Stimulated activated naive CD8-positive, alpha-beta T cell treated with anti-CD3 and anti-CD28 coated beads, Interleukin-15, amount 100 ng/mL, for 72 hours (primary cell): ENCODE measurements at regions not wholly inside any gene's neighbourhood (a gene's known extent, or its start where the extent isn't known, plus 50 kb on each side); places are given as distances from the start of the nearest gene placed in this dataset.

Experiments
- ATAC-seq: fragments of 150-1000 bp; cut with Tn5 transposase; 2 replicates; pipeline ENCODE4 v1.10.0; 2021; ENCODE audit warnings: mild to moderate bottlenecking, moderate library complexity
- DNase-seq, 2 donors: peaks; one replicate each; pipeline ENCODE4 v3.0.0; 2021 to 2022
- H3K27ac Mint-ChIP-seq, 2 donors: one replicate each; pipeline ENCODE4 v1.8.0; 2022; ENCODE audit warnings: mild to moderate bottlenecking in 2 of 2, mixed read lengths in 2 of 2, moderate library complexity in 2 of 2
- H3K27me3 Mint-ChIP-seq: one replicate; pipeline ENCODE4 v1.8.0; 2022; ENCODE audit warnings: mixed read lengths
- H3K4me1 Mint-ChIP-seq: one replicate; pipeline ENCODE4 v1.8.0; 2022; ENCODE audit warnings: mild to moderate bottlenecking, mixed read lengths
- H3K4me3 Mint-ChIP-seq, 2 donors: one replicate each; pipeline ENCODE4 v1.8.0; 2022; ENCODE audit warnings: mild to moderate bottlenecking in 2 of 2, mixed read lengths in 2 of 2, moderate library complexity in 1 of 2
- H3K9me3 Mint-ChIP-seq, 2 donors: one replicate each; pipeline ENCODE4 v1.8.0; 2022; ENCODE audit warnings: mixed read lengths in 2 of 2

DNA sequence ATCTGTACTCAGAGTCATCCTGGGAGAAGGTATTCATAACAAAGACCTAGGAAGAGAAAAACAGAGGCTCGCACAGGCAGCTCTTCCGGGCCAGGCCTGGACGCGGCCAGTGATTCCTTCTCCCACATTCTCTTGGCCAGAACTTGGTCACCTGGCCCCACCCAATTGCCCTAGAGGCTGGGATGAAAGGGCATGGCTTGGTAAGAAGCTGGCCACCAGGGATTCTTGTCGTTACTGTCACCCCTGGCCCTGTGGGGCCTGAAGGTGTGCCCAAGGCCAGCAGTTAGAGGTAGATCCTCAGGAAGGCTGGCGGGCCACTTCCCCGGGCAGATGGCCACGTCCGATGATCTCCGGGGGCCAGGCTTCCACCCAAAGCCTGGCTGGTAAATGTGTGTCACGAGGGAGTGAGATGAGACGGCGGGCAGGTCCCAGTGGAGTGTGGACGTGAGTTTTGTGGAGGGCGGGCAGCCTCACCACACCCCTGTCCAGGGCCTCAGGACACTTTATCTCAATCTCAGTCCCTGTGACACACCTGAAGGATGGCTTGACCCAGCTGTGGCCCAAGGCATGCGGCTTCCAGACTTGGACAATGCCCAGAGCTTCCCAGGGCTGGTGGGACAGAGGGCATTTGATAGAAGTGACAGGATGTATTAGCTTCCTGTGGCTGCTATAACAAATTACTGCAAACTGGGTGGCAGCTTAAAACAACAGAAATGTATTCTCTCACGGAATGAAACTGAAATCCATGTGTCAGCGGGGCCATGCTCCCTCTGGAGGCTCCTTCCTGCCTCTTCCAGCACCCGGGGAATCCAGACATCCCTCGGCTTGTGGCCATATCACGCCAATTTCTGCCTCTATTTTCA, 66.3 kb upstream of the GSE1 start:
- H3K9me3 Mint-ChIP-seq = no peaks in the 10 kb centered on the region

DNA sequence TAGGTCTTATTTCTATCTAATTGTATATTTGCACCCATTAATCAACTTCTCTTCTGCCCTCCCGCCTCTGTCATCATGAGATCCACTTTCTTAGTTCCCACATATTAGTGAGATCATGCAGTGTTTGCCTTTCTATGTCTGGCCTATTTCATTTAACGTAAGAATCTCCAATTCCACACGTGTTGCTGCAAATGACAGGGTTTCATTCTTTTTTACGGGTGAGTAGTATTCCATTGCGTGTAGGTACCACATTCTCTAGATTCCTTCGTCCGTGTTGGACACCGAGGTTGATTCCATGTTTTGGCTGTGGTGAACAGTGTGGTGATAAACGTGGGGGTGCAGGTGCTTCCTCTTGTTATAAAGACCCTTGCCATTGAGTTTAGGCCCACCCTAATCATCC, 64.7 kb upstream of the GSE1 start:
- no peak for ATAC-seq
- Mint-ChIP-seq H3K4me3 (no peak overlapping the region), H3K27me3 (no peaks in the 10 kb centered on the region), H3K27ac (no peak overlapping the region), H3K9me3 (no peaks in the 10 kb centered on the region), H3K4me1 (peaks cover 34% of the 10 kb centered on the region)
- no peak for DNase-seq

More for the DNA sequence above, 66.3 kb upstream of the GSE1 start:
- H3K4me3 Mint-ChIP-seq = no peak overlapping the region
- no peaks in the 10 kb centered on the region for H3K27me3 Mint-ChIP-seq
- peak overlapping the region in 1 of 2 donors; percentile 33 for H3K27ac Mint-ChIP-seq
- H3K4me1 Mint-ChIP-seq = peaks cover 27% of the 10 kb centered on the region
- no peak for ATAC-seq
- DNase-seq = no peak

DNA sequence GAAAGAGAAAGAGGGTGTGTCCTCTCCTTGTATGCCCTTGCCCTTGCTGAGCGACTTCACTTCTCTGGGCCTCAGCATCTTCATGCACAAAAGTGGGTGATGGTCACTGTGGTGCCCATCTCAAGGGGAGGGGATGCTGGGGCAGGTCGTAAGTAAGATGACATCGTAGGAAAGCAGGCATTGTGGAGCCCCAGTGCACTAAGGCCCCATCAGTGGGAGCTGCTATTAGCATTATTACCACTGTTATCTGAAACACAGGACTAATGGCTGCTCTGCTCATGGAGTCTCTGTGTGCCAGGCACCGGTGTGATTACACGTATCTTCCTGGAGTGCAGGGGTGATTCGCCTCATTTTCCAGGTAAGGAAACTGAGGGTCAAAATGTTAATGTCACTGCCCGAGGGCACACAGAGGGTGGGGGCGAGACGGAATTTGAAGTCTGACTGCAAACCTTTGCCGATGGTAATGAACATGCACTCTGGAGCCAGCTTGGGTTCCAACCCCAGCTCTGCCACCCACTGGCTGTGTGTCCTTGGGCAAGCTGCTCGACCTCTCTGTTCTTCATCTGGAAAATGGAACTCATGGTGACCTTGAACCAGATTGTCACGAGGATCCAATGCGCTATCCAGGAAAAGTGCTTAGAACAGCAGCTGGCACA, 63.2 kb upstream of the GSE1 start:
- H3K27ac Mint-ChIP-seq = no peak overlapping the region
- ATAC-seq = no peak
- no peaks in the 10 kb centered on the region for H3K27me3 Mint-ChIP-seq
- peaks cover 41% of the 10 kb centered on the region for H3K4me1 Mint-ChIP-seq
- H3K4me3 Mint-ChIP-seq = no peak overlapping the region
- no peak for DNase-seq
- H3K9me3 Mint-ChIP-seq = no peaks in the 10 kb centered on the region

DNA sequence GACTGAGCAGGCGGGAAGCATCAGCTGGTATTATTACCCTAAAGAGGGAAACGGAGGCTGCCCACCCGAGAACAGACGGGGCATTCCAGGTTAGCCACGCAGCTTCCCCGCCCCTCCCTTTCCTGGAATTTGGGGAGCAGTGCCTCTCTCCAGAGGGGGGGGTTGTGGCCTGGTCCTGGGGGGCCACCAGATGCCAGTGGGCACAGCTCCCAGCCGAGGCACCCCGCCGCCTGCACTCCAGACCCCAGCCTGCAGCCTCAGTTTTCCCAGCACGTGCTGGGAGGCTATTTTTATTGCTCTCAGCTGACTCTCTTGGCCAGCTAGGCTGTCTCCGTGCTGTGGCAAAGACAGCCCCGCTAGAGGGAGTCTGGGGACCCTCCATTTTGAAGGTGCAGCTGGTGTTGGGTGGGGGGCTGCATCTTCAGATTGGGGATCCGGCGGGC, 62.7 kb upstream of the GSE1 start:
- Mint-ChIP-seq H3K27ac (peak overlapping the region in 1 of 2 donors; percentile 14), H3K4me3 (no peak overlapping the region), H3K4me1 (peaks cover 41% of the 10 kb centered on the region), H3K9me3 (no peaks in the 10 kb centered on the region), H3K27me3 (no peaks in the 10 kb centered on the region)
- ATAC-seq (no peak), DNase-seq (no peak)

DNA sequence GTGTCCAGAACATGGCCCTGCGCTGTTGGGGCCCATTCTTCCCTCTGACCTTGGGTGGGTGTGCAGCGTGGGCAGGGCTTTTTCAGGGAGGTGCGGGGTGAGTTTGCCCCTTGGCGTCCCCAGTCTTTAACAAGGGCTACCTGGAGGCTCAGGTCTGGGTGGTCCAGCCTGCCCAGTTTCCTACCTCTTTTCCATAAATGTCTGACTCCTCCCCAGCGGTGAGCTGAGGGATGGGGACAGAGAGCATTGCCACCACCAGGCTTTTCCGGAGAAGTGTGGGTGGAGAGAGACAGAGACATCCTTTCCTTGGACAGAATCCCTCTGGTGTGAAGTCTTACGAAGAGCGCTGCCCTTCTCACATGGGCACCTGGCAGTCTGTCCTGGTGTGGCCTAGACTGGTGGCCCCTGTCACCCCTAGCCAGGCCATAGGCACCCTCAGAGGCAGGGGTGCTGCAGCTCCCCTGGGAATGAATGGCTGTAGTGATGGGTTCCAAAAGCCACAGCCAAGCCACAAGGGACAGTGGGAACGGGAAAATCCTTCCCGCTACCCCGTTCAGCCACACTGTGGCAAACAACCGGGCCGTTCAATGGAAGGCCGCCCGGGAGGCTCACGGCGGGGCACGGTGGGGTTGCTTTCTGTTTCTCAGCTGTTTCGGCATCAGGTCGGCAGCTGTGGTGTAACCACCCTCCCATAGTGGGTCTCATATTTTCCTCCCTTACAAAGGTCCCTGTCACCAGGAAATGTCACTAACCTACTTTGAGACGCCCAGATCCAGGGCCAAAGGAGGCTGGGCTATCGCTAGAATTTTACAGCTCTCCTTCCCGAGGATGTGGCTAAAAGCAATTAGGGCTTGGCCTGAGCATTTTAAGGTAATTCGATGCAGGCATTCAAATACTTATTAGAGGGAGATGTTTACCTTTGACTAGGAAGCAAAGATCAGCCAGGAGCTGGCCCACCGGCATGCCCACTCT, 61.9 kb upstream of the GSE1 start:
- H3K9me3 Mint-ChIP-seq = no peaks in the 10 kb centered on the region
- peak overlapping the region; percentile 27 to 76 for H3K27ac Mint-ChIP-seq
- H3K4me1 Mint-ChIP-seq = peaks cover 41% of the 10 kb centered on the region
- DNase-seq (peak; percentile 39 to 56), ATAC-seq (peak; percentile 27)
- H3K27me3 Mint-ChIP-seq = no peaks in the 10 kb centered on the region
- H3K4me3 Mint-ChIP-seq = peak overlapping the region; percentile 51 to 77

DNA sequence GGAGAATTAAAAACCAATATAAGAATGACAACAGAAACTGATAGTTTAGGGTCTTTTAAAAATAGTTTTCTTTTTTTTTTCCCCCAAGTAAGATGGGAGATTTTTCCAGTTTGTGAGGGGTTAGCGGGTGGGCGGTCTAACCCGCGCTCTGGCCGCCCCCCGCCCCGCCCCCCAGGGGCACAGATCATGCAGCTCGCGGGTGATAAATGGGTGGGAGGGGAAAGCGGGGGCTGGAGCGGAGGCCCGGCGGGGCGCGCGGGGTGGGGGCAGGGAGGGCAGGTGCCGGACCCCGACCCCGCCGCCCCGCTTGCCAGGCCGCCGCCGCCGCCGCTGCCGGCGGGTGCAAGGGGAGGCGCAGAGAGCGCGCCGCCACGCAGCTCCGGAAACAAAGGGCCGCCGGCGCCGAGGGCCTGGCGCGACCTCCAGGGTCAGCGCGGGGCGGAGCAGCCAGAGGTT, 60.1 kb upstream of the GSE1 start:
- Mint-ChIP-seq H3K4me3 (peak overlapping the region; percentile 88 to 94), H3K27ac (peak overlapping the region; percentile 56 to 89), H3K4me1 (peaks cover 51% of the 10 kb centered on the region), H3K27me3 (no peaks in the 10 kb centered on the region), H3K9me3 (no peaks in the 10 kb centered on the region)
- ATAC-seq = no peak
- no peak for DNase-seq

DNA sequence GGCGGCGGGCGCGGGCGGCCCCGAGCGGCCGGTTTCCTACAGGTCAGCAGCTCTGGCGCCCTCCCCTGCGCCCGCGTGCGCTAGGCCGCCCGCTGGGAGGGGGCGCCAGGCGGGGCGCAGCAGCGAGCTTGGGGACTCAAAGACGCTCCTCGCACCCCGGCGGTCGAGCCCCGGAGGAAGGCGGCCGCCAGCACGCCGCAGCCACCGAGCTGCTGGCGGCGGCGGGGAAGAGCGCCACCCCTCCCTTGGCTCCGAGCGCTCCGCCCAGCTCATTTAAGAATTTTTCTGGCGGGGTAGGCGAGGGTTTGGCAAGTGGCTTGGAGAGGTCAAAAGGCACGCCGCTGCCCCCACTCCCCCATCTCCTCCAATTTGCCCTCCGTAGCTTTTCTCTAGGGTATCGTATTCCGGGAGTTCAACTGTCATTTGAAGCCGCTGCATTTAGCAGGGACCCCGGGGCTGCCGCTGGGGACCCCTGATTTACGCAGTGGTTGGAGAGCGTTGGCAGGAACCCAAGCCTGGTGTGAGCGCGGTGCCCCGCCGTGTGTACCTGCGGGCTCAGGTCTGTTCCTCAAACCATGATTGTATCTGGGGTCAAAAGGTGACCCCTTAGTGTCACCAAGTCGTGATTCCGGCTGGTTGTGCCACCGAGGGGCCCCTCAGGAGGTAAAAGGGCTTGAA, 59.5 kb upstream of the GSE1 start:
- ATAC-seq (peak; percentile 38), DNase-seq (peak; percentile 62 to 65)
- peak overlapping the region; percentile 84 to 94 for H3K4me3 Mint-ChIP-seq
- peak overlapping the region; percentile 92 to 98 for H3K27ac Mint-ChIP-seq
- H3K27me3 Mint-ChIP-seq = no peaks in the 10 kb centered on the region
- peaks cover 57% of the 10 kb centered on the region for H3K4me1 Mint-ChIP-seq
- no peaks in the 10 kb centered on the region for H3K9me3 Mint-ChIP-seq

DNA sequence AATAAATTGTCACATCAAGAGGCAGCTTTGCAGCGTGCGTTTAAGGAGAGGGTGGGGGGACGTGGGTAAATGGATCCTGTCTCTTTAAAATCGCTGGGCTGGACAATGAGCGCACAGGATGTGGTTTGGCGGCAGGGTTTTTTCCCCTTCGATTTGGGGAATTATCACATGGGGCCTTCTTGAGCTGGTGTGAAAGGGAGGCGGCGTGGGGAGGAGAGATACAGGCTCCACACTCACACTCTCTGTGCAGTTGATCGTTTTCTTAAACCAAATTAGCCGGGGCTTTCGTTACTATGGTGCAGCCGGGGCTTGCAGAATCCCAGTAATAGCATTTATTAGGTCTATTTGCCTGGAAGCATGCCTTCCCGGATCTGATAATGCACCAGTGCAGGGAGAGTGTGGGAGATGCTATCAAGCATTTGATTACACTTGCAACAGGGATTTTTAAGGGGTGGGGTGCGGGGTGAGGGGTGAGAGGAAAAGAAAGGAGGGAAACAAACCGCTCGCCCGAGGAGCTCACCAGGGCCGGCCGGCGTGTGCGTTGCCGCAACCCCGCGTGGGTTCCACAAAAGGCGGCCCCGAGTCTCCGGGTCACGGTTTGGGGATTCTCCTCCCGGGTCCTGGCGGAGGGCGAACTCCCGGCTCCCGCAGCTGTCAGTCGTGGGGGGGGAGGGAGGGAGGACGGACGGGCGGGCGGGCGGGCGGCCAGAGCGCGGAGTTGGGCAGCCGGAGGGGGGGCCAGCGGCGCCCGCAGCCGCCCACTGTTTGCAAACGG, 58.8 kb upstream of the GSE1 start:
- peak; percentile 82 for ATAC-seq
- H3K27me3 Mint-ChIP-seq = no peaks in the 10 kb centered on the region
- DNase-seq = peak; percentile 74 to 89
- H3K4me1 Mint-ChIP-seq = peaks cover 64% of the 10 kb centered on the region
- peak overlapping the region; percentile 84 to 94 for H3K4me3 Mint-ChIP-seq
- peak overlapping the region; percentile 92 to 98 for H3K27ac Mint-ChIP-seq
- H3K9me3 Mint-ChIP-seq = no peaks in the 10 kb centered on the region

DNA sequence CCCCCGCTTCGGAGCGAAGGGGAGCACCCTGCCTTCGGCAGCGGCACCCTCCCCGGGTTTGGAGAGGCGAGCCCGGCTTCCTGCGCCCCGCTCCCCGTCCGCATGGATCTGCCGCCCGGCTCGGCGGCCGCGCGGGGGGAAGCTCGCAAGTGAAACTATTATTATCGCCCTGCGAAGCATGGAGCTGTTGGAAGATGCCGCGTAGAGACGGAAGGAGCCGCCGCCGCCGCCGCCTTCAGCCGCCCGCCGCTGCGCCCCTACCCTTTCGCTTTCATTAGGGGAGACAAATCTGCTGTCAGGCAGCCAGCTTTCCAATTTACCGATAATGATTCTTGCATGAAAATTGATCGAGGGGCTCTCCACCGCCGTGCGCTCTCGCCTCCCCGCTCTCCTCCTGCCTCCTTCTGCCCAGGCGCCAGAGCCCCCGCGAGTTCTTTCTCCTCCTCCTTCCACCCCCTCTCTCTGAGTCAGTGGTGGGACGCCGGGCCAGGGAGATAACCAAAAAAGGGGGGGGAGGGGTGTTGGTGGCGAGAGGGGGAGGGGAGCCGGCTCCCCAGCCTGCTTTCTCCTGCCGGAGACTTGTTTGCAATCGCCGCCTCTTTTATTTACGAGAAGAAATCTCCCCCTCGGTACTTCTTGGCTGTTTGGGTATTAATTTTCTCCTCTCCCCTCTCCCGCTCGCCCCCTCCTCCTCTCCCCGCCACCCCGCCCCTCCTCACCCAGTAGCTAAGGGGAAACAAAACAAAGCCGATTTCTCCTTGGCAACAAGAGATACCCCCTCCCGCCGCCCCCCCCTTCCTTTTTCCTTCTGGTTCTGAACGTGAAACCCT, 58.0 kb upstream of the GSE1 start:
- H3K4me3 Mint-ChIP-seq = peak overlapping the region; percentile 94 to 95
- no peaks in the 10 kb centered on the region for H3K9me3 Mint-ChIP-seq
- H3K27ac Mint-ChIP-seq = peak overlapping the region; percentile 98 to 99
- ATAC-seq (peak; percentile 33), DNase-seq (peak; percentile 70 to 74)
- H3K27me3 Mint-ChIP-seq = no peaks in the 10 kb centered on the region
- peaks cover 61% of the 10 kb centered on the region for H3K4me1 Mint-ChIP-seq

DNA sequence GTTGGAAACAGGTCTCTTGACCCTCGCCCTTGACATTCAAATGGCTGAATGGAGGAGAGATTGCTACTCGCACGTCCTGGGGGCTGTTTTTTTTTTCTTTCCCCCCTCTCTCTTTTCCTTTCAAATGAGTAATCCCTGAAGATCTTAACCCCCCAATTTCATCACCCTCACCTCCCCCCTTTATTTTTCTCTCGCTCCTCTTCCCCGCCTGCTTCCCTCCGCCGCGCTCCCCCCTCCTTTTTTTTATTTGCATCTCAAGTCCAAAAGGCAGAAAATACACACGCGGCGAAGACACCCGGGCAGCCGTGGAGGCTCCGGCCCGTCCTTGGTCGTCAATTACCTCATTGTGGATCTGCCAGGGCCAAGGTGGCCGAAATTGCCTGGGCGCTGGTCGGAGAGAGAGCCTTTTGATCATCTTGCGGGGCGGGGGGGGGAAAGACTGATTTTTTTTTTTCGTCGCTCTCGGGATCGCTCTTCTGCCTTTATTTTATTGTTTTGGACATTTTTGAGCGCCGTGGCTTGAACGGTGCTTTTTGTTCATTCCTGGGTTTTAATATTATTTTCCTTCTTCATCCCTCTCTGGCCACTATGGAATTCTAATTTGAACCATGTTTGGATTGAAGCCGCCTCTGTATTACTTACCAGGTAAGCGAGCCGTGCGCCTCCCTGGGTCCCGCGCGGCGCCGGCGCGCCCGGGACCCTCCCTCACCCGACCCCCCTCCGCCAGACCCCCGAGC, 57.2 kb upstream of the GSE1 start:
- peak; percentile 25 to 42 for DNase-seq
- ATAC-seq = no peak
- peaks cover 61% of the 10 kb centered on the region for H3K4me1 Mint-ChIP-seq
- no peaks in the 10 kb centered on the region for H3K27me3 Mint-ChIP-seq
- H3K4me3 Mint-ChIP-seq = peak overlapping the region; percentile 94 to 95
- peak overlapping the region; percentile 98 to 99 for H3K27ac Mint-ChIP-seq
- no peaks in the 10 kb centered on the region for H3K9me3 Mint-ChIP-seq

DNA sequence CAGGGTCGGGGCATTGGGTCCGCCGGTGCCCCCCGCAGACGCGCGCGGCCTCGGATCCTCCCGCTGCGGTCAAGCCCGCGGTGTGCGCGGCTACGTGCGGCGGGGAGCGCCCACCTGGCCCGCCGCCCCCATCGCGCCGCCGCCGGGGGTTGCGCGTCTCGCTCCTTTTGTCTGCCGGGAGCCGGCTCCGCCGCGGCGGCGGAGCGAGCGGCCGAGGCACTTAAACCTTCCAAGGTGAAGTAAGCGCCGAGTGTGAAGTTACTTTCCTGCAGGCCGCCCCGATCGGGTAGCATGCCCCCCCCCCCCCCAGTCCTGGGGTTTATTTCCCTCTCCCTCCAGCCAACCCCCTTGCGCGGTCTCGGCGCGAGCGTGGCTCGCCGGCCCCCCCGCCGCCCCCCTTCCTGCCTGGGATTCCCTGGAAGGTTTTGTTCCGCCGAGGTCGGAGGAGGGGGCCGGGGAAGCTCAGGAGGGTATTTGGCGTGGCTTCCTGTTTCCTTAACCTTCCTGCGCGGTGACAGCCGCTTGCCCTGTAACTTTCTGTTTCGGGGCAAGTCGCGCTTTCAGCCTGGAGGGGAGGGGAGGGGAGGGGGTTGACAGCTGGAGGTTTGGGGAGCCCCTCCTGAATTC, 56.6 kb upstream of the GSE1 start:
- peak; percentile 34 to 67 for DNase-seq
- peak overlapping the region; percentile 77 to 94 for H3K4me3 Mint-ChIP-seq
- peak overlapping the region; percentile 46 to 78 for H3K27ac Mint-ChIP-seq
- no peaks in the 10 kb centered on the region for H3K9me3 Mint-ChIP-seq
- ATAC-seq = peak; percentile 47
- peaks cover 61% of the 10 kb centered on the region for H3K4me1 Mint-ChIP-seq
- H3K27me3 Mint-ChIP-seq = no peaks in the 10 kb centered on the region

DNA sequence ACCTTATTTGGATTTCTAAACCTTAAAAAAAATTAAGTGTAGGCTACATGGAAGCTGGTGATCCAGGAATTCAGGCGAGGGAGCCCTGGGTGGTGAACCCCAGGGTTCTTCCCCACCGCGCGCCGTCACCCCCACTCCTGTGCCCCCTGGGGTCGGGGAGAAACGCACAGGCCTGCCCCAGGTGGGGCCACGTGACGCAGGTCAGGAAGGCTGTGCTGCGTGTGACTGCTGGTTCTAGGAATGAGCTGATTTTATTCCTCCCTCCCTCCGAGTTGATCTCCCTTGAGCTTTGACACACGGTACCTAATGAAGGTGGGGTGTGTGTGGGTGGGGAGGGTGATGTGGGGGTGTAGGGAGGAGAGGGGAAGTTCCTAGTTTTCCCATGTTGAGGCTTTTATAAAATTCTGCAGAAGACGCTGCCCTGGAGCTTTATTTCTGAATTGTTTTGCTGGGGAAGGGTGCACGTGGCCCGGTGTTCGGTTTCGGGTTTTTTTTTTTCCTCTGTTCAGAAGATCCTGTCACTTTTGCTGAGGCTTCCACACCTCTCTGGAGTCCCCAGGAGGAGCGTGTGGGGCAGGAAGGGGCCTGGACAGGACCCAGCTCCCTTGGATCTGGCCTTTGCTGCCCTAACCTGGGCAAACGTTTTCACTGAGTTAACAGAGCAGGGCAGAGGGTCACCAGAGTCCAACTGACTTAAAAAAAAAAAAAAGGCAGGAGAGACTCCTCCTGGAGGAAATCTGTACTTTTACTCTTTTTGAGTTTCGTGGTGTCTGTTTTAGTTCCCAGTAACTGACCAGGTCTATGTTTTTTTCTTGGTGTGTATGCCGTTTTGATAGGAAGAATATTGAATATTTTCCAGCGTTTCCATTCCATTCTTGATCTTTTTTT, 55.8 kb upstream of the GSE1 start:
- DNase-seq = peak; percentile 58 to 59
- no peaks in the 10 kb centered on the region for H3K9me3 Mint-ChIP-seq
- peak overlapping the region; percentile 77 to 94 for H3K4me3 Mint-ChIP-seq
- H3K4me1 Mint-ChIP-seq = peaks cover 61% of the 10 kb centered on the region
- H3K27ac Mint-ChIP-seq = peak overlapping the region; percentile 76 to 90
- ATAC-seq = peak; percentile 44
- H3K27me3 Mint-ChIP-seq = no peaks in the 10 kb centered on the region
